Breast epithelium (tissue), 4 donors: ENCODE measurements at regions not wholly inside any gene's neighbourhood (a gene's known extent, or its start where the extent isn't known, plus 50 kb on each side); places are given as distances from the start of the nearest gene placed in this dataset.

Experiments used
- DNase-seq, 2 donors: peaks; one replicate each; pipeline ENCODE4 v3.0.0-alpha.2; 2019; ENCODE audit warnings: low spot score in 2 of 2
- H3K27ac ChIP-seq, 2 donors: fragments of 200-600 bp; sonication (generic) in 1 of 2; one replicate each; pipeline ENCODE4 v1.5.1; 2016 to 2019; ENCODE audit warnings: mild to moderate bottlenecking in 1 of 2
- H3K27me3 ChIP-seq, 2 donors: fragments of 200-600 bp; sonication (generic) in 1 of 2; one replicate each; pipeline versions ENCODE4 v1.5.1 to v1.6.0; 2017 to 2019; ENCODE audit warnings: control low read depth in 1 of 2, mild to moderate bottlenecking in 1 of 2
- H3K36me3 ChIP-seq: fragments of 200-600 bp; one replicate; pipeline ENCODE4 v1.5.1; 2019
- H3K4me1 ChIP-seq, 2 donors: fragments of 200-600 bp; sonication (generic); one replicate each; pipeline ENCODE4 v1.5.1; 2016 to 2019; ENCODE audit warnings: control low read depth in 1 of 2
- H3K4me3 ChIP-seq, 3 donors: fragments of 200-600 bp; sonication (generic); 1 replicate in 2 of 3; 2 replicates in 1 of 3; pipeline ENCODE4 v1.5.1; 2016 to 2019; ENCODE audit warnings: mild to moderate bottlenecking in 3 of 3, moderate library complexity in 2 of 3
- H3K9me3 ChIP-seq, 2 donors: fragments of 200-600 bp; sonication (generic) in 1 of 2; one replicate each; pipeline ENCODE4 v1.5.1; 2016 to 2019; ENCODE audit warnings: control low read depth in 1 of 2
- POLR2A ChIP-seq: fragments of 450-650 bp; IDR thresholded peaks from one replicate; pipeline ENCODE4 v1.6.1; 2016; ENCODE audit warnings: antibody characterized with exemption, mild to moderate bottlenecking, moderate library complexity
- POLR2AphosphoS5 ChIP-seq, 3 donors: sonication (generic); formaldehyde crosslinking; IDR thresholded peaks; one replicate each; pipeline ENCODE4 v1.6.1; 2017; ENCODE audit warnings: antibody characterized with exemption in 3 of 3
- intact Hi-C: fragments of 100-400 bp; cut with DNase I; formaldehyde crosslinking; loops from one replicate; pipeline ENCODE4 v1.15.1; 2023; ENCODE audit warnings: low total_unique reads
- TF ChIP-seq, protein P1 (sequence below), 3 donors: fragments of 450-650 bp; IDR thresholded peaks; one replicate each; pipeline ENCODE4 v1.5.1; 2016 to 2017; ENCODE audit warnings: antibody characterized with exemption in 3 of 3, mild to moderate bottlenecking in 3 of 3, moderate library complexity in 3 of 3

DNA sequence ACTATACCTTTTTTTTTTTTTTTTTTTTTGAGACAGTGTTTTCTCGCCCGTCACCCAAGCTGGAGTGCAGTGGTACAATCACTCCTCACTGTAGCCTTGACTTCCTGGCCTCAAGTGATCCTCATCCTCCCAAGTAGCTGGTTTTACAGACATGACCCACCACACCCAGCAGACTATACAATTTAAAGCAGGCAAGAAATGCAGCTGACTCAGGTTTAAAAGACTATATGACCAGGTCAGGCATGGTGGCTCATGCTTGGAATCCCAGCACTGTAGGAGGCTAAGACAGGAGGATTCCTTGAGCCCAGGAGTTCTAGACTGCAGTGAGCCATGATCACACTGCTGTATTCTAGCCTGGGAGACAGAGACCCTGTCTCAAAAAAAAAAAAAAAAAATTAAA is 89.5 kb upstream of the AUTS2 start:
- TF ChIP-seq POLR2A (no peak), POLR2AphosphoS5 (IDR thresholded peaks at IDR 0.05) (no peak)
- TF ChIP-seq, protein P1, sequence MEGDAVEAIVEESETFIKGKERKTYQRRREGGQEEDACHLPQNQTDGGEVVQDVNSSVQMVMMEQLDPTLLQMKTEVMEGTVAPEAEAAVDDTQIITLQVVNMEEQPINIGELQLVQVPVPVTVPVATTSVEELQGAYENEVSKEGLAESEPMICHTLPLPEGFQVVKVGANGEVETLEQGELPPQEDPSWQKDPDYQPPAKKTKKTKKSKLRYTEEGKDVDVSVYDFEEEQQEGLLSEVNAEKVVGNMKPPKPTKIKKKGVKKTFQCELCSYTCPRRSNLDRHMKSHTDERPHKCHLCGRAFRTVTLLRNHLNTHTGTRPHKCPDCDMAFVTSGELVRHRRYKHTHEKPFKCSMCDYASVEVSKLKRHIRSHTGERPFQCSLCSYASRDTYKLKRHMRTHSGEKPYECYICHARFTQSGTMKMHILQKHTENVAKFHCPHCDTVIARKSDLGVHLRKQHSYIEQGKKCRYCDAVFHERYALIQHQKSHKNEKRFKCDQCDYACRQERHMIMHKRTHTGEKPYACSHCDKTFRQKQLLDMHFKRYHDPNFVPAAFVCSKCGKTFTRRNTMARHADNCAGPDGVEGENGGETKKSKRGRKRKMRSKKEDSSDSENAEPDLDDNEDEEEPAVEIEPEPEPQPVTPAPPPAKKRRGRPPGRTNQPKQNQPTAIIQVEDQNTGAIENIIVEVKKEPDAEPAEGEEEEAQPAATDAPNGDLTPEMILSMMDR (IDR thresholded peaks at IDR 0.05), result no peak

DNA sequence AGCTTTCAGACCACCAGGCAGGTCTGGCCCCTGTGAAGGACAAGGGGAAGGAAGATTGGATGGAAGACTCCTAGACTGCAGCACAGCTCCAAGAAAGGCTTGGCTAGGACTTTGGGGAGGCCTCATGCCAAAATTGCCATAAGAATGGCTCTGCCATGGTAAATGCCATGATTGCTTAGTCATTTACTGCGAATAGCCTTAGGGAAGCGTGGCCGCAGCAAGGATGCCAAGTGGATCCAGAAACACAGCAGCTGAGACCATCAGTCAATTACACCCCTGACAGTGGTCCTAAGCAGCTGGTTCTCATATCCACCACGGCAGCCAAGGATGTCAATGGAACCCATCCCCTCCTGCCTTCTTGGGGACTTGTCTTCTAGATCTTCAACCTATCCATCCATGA is 88.2 kb upstream of the AUTS2 start:
- DNase-seq, result no peak
- Histone ChIP-seq H3K4me1 (no peaks in the 10 kb centered on the region), H3K36me3 (no peaks in the 10 kb centered on the region), H3K27ac (no peak overlapping the region), H3K9me3 (peaks cover 4 to 6% of the 10 kb centered on the region in 2 donors), H3K4me3 (no peak overlapping the region), H3K27me3 (no peaks in the 10 kb centered on the region)
- TF ChIP-seq POLR2AphosphoS5 (IDR thresholded peaks at IDR 0.05), result no peak
- TF ChIP-seq, protein P1 (IDR thresholded peaks at IDR 0.05), result no peak
- TF ChIP-seq POLR2A, result no peak
- intact Hi-C loops, result no loop called here

More for the DNA sequence above, 89.5 kb upstream of the AUTS2 start:
- H3K4me3 ChIP-seq, result no peak overlapping the region
- peaks cover 4 to 6% of the 10 kb centered on the region in 2 donors for H3K9me3 ChIP-seq
- no peaks in the 10 kb centered on the region for H3K36me3 ChIP-seq
- DNase-seq, result no peak
- H3K27me3 ChIP-seq, result no peaks in the 10 kb centered on the region
- intact Hi-C loops, result no loop called here
- H3K4me1 ChIP-seq, result no peaks in the 10 kb centered on the region
- no peak overlapping the region for H3K27ac ChIP-seq

DNA sequence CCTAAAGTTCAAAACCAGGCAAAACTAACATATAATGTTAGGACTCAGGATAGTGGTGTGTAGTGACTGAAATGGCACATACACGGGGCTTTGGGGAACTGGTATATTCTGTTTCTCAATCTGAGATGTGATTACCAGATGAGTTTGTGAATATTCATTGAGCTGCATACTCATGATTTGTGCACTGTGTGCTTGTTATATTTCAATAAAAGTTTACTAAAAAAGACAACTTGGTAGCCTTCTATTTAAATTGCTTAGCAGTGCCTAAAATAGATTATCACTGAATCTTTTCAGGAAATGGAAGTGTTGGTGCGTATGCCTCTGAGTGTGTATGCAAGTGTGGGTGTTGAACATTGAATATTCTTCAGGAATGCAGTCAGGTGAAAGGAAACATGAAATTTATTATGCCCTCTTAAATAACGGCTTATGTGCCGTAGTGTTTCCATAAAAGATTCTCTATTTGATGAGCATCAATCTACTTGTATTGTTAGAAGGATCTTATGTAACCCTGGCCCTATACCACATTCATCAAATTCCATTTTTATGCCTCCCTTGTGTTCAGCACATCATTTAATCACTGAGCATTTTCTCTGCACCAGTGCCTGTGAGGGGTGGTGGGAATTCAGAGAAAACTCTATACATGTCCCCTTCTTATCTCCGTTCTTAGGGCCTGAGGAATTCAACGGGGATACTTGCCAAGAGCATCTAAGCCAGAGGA is 82.6 kb upstream of the AUTS2 start:
- Histone ChIP-seq H3K4me1 (no peaks in the 10 kb centered on the region), H3K9me3 (no peaks in the 10 kb centered on the region), H3K27me3 (no peaks in the 10 kb centered on the region), H3K4me3 (no peak overlapping the region), H3K27ac (no peak overlapping the region), H3K36me3 (no peaks in the 10 kb centered on the region)
- TF ChIP-seq POLR2A, result no peak
- TF ChIP-seq, protein P1 (IDR thresholded peaks at IDR 0.05), result no peak
- TF ChIP-seq POLR2AphosphoS5 (IDR thresholded peaks at IDR 0.05), result no peak
- DNase-seq, result no peak
- intact Hi-C loops, result no loop called here

DNA sequence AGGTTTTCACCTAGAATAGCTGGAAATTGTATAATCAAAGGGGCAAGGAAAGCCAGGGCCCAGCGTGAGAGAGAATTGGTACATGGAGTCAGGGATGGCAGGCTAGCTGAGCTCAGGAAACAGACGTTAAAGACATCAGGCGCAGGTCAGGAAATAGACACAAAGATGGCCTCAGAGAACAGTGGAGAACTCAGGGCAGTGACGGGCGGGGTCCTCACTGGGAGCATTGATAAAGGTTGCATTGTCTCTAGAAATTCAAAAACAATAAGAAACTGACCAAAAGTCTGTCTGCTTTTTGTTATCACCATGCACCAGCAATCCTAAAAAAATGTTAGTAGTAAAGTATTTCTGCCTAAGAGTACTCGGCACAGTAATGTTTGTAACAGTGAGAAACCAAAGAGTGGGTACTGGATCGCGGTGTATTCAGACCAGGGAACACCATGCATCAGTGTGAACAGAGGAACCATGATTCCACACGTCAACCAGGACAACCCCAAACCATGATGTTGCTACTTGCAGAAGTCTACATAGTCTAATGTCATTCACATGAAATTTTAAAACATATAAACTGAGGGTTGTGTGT is 81.9 kb upstream of the AUTS2 start:
- no peaks in the 10 kb centered on the region for H3K9me3 ChIP-seq
- intact Hi-C loops, result no loop called here
- no peak for DNase-seq
- no peak for TF ChIP-seq POLR2A
- H3K4me3 ChIP-seq, result no peak overlapping the region
- H3K27ac ChIP-seq, result no peak overlapping the region
- no peaks in the 10 kb centered on the region for H3K36me3 ChIP-seq
- H3K27me3 ChIP-seq, result no peaks in the 10 kb centered on the region
- no peaks in the 10 kb centered on the region for H3K4me1 ChIP-seq

DNA sequence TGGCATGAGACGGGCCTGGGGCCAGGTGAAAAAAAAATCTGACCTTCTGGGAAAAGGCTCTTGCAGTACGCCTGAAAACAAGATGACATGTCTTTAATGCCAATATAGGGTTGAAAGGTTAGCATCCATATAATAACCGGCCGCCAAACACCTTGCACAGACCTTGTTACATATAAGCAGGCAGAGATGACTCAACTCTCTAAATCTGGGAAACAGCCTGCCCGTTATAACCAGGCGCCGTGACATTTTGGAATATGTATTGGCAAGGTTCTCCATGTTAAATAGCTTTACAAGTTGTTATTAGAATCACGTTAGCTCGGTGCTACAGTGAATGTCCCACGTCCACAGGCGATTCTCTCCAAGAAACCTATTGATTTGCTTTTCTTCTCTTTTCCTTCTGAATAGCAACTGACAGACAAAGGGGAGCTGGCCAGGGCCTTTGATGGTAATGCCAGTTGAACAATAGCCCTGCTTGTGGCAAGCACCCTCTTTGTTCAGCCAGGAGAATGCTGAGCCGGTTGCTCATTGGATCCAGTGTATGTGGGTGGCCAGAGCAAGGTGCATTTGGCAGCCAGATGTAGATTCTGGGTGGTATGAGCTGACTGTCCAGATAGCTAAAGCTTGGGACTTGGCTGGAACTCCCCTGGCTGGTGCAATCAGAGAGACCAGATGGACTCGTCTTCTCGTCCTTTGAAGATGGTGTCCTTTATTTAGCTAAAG is 80.1 kb upstream of the AUTS2 start:
- TF ChIP-seq POLR2AphosphoS5 (IDR thresholded peaks at IDR 0.05), result no peak
- no peak for TF ChIP-seq POLR2A
- TF ChIP-seq, protein P1 (IDR thresholded peaks at IDR 0.05), result no peak
- no peak overlapping the region for H3K27ac ChIP-seq
- intact Hi-C loops, result no loop called here
- no peaks in the 10 kb centered on the region for H3K36me3 ChIP-seq
- H3K4me3 ChIP-seq, result peak overlapping the region in 1 of 3 donors; percentile 15
- no peaks in the 10 kb centered on the region for H3K4me1 ChIP-seq
- no peaks in the 10 kb centered on the region for H3K27me3 ChIP-seq
- no peaks in the 10 kb centered on the region for H3K9me3 ChIP-seq
- no peak for DNase-seq
